SW480 (cell line): ENCODE measurements at regions not wholly inside any gene's neighbourhood (a gene's known extent, or its start where the extent isn't known, plus 50 kb on each side); places are given as distances from the start of the nearest gene placed in this dataset.
"Not testable (repeated sequence)": the region's sequence is repeated elsewhere in the genome, so short reads cannot be mapped to it uniquely, and the experiment has no call there.

ENCODE experiments used
- DNase-seq: peaks from one replicate; pipeline ENCODE4 v3.0.0-alpha.2; 2016; ENCODE audit warnings: low spot score

GRCh38 chr13:109938255-109938936 is 152.0 kb upstream of the IRS2 start:
- DNase-seq, result no peak

GRCh38 chr13:109934520-109934919 is 148.1 kb upstream of the IRS2 start:
- DNase-seq, result not testable (repeated sequence)

- peak; percentile 12 for DNase-seq
Observed at GRCh38 chr13:109933476-109933875, 147.1 kb upstream of the IRS2 start.

GRCh38 chr13:109924376-109924775 is 138.0 kb upstream of the IRS2 start:
- DNase-seq, result no peak

DNA sequence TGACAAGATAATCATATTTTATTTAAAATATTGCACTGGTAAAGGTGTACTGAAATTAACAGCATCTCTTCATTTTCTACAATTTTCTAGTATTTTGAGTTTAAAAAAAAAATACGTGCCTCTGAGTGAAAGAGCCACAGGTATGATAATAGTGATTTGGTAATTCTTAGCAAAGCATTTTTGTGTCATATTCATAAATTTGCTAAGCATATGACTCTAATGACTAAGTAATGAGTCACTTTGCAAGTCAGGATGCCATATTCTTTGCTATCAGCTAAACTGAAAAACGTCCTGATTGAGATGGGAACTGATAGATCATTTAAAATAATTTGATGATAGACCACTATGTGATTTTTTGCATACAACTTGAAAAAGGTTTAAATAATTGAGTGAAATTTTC is 136.1 kb upstream of the IRS2 start:
- DNase-seq, result no peak

- DNase-seq, result no peak
Observed at GRCh38 chr13:109919715-109920375, 133.5 kb upstream of the IRS2 start.

DNA sequence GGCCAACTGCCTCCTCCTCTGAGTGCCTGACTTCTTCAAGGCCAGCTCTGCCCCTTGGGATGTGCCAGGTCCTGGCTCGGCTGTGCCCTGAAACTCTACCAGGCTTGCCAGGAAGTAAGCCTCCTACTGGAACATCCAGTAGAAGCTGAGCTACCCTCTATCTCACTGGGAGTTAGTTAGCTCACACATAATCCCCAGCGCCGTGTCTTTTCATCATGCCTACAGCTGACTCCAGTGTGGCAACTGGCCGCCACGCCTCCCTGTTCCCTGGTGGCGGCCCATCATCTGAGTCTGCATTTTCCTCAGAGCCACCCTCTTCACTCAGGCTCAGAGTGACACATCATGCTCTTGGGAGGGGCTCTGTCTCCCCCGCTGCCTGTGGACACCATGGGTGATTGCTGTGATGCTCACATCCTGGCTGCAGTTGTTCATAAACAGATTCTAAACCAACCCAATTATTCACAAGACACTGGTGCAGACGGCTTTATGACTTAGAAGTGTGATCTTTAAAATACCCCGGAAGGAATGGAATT is 131.9 kb upstream of the IRS2 start:
- DNase-seq, result no peak

- no peak for DNase-seq
Observed at GRCh38 chr13:109917422-109917821, 131.0 kb upstream of the IRS2 start.

DNA sequence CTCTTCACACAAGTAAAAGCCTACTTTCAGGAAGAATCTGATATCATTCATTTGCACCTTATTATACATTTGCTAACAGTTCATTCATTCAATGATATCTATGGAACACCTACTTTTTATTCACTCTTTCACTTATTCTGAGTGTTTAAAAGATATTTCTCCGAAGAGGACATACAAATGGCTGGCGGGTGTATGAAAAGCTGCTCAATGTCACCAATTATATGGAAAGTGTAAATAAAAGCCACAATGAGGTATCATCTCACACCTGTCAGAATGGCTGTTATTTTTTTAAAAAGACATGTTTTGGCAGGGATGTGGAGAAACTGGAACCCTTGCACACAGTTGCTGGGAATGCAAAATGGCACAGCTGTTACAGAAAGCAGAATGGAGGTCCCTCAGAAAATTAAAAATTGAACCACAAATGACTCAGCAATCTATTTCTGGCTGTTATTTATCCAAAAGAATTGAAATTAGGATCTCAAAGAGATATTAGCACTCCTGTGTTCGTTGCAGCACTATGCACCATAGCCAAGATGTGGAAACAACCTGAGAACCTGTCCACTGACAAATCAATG is 127.6 kb upstream of the IRS2 start:
- no peak for DNase-seq

DNA sequence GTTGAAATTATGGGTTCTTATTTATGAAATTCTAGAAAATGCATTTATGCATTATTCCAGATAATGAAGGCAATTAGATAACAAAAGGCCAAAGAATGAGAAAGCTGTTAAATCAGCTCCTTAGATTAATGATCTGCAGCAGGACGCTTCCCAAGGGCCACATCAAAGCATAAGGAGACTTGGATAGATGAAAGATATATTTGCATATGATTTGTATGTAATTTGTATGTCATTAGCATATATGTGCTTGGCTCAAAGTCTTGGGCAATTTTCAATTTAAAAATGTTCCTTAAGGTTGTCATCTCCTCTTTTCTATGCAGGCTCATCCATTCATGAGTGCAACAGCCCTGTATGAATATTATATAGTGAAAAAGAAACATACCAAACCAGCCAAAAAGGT is 126.8 kb upstream of the IRS2 start:
- no peak for DNase-seq

DNA sequence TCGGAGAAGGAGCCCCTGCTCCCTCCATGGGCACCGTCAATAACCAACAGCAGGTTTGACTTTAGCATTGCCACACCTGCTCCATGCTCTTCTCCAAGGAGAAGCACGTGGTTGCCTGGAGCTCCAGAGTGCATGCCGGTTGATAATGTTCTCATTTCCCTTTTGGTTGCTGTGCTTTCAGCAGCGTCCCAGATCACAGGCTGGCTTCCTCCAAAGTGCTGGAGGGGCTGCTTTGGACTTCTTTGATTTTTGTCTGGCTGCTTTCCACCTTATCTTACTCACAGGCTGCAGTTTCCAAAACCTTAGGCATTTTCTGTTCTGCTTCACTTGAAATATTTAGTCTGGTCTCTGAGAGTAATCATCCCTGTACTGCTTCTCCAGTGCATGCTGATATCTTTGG is 123.8 kb upstream of the IRS2 start:
- DNase-seq, result no peak

- no peak for DNase-seq
Observed at GRCh38 chr13:109906976-109907375, 120.6 kb upstream of the IRS2 start.

DNA sequence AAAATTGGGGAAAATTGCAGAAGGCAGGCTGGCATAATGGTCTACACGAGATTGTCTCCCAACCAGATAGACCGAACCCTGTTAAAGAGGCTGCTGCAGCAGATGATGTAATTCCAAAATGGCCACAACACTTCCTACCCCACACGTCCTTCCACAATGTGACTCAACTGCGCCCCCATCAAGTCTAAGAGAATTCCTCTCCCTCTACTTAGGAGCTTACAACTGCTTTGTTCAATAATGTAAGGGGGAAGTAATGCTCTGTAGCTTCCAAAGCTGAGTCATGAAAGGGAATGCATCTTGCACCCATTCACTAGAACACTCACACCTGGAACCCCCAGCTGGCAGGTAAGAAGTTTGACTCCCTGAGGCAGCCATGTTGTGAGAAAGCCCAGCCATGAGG is 117.8 kb upstream of the IRS2 start:
- DNase-seq, result peak; percentile 37

DNA sequence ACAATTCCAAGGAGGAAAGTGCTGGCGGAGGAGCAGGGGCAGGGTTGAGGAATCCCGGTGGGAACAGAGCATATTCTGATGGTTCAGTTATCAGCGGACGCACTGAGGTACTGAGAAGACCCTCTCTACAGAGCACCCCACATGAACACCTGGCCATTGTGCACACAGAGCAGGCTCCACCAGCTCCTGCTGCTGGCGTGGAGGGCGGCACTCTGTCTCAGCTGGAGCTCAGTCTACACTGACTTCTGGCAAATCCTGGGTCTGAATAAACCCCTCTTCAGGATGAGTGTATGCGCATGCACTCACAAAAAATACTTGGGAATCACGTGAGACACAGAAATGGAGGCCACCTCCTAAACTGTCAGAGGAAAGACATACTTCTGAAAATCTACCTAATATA is 114.4 kb upstream of the IRS2 start:
- no peak for DNase-seq

GRCh38 chr13:109900320-109900719 is 113.9 kb upstream of the IRS2 start:
- no peak for DNase-seq

GRCh38 chr13:109899748-109900147 is 113.4 kb upstream of the IRS2 start:
- DNase-seq, result no peak

DNA sequence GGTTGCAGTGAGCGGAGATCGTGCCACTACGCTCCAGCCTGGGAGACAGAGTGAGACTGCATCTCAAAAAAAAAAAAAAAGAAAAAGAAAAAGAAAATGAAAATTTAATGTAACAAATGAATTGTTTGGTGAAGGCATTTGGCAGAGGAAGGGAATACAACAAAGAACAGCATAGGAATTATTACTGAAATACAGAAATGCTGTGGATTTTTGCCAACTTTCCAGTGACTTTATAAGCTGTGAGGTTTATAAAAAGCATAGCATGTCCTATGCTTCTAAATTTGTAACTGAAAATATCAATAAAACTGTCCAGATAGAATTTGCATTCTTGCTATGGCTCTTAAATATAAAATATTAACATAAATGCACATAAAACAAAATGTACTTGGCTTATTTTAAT is 112.9 kb upstream of the IRS2 start:
- no peak for DNase-seq

DNA sequence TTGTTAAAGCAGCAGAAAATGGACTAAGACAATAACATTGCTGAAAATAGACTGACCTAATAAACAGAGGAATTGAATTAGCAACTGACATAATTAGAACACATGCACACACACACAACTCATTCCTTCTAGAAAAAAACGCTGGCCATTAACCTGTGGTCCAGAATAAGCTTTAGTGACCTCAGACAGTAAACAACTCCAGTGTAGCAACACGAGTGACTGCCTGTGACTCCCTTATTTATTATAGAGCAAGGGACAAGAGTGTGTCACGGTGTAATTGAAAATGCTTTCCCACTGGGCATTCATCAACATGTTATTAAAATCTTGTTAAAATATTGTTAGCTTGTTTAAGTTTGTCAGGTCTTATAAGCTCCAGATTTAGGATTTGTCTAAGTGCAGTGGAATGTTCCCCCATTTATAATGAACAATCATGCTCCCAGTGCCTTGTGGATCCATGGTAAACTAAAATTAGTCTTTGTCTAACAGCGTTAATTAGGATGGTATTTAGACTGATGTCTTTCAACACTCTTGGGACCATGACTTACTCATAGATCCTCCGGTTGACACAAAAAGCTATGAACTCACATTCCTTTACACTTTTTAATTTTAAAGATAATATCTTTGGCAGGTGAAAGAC is 111.7 kb upstream of the IRS2 start:
- no peak for DNase-seq

- DNase-seq, result no peak
Observed at GRCh38 chr13:109892101-109892500, 105.7 kb upstream of the IRS2 start.

DNA sequence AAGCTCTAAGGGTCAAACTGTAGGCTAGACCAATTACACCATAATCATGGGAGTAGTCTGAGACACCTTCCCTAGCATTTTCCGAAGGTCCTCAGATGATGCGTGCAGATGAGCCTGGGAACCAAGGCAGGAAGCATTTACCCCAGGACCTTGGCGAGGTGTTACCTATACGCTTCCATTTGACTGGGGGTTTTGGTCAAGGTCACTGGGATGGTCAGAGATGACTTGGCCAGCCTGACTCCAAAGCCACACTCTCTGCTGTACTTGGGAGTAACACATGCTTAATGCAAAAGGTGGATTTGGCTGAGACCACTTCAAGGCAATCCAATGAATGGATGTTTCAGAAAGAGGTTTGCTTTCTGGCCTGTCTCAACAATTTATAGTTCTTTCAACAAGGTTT is 98.9 kb upstream of the IRS2 start:
- no peak for DNase-seq

- no peak for DNase-seq
Observed at GRCh38 chr13:109884462-109884861, 98.1 kb upstream of the IRS2 start.

DNA sequence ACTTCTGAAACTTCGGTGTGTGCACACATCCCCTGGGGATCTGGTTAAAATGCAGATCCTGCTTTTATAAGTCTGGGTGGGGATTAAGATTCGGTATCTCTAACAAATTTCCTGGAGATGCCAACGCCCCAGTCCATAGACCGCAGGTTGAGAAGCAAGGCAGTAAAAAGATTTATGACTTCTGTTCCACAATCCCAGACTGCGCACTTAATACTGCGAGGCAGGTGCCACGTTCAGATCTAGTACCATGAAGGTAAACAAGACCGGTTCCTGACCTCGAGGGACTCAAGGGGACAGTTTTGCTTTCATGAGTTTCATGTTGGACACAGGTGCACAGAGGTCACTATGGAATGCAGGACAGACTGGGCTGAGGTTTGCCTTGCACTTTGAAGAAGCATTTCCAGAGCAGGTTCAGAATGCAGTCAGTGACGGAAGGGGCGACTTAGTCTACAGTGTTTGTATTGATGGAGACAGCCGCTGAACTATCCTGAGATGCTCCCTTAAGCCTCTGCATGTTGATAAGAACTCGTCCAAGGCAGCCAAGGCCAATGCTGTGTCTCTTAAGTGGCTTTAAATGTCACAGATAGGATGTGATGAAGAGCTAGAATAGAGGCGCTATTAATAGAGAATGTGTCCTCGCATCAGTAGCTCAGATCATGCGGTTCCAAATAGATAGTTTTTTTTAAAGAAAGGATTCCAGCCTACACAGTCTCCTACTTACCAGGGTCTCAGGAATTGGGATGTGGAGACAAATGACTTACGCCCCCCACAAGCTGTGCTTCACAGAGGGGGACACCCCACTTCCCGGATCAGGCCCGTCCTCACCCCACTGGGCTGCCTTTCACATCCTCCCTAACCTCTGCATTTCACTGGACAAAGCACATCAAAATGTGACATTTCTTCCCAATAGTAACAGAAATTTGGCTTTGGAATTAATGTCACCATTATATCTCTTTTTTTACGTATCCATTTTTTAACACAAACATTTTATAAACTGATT is 97.1 kb upstream of the IRS2 start:
- DNase-seq, result no peak
